ENCODE measurements at regions not wholly inside any gene's neighbourhood (a gene's known extent, or its start where the extent isn't known, plus 50 kb on each side); places are given as distances from the start of the nearest gene placed in this dataset.

DNA sequence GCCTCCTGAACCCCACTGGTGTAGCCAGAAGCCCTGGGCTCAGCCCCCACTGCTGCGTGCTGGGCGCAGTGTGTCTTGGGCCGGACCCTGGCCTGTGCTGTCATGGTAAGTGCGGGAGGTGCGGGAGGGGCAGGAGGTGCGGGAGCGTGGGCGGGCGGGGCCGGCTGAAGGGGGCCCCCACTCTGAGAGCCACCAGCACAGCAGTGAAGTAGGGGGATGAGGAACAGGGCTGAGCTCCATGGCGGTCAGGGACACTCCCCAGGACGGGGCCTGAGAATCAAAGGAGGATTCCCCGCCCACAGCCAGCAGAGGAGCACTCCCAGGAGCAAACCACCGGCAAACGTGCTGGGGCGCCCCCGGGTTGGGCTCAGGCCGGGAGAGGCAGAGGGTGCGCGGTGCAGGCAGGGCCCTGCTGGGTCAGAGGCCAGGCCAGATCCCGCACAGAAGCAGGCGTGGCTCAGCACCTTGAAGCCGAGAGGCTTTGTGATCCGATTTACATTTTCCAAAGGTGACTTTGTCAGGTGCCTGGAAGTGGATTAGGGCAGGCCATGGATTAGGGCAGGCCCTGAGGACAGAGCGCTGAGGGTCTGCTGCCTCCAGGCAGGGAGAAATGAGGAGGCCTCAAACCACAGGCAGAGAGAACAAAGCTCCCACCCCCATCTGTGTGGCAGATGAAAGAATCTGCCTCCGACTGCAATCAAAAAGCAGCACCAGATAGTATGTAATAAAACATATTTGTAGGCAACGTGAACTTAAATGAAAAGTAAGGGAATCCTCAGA lies 152.0 kb upstream of the RAB6C start:
- Histone ChIP-seq H3K79me2 (ENCODE audit: control insufficient read depth, insufficient read depth, low read length) (no peaks in the 10 kb centered on the region), H2AFZ (ENCODE audit: low read depth, low read length) (no peak overlapping the region), H3K9me3 (replicated peaks; ENCODE audit: control insufficient read depth, insufficient read depth, low read depth, low read length) (no peaks in the 10 kb centered on the region), H3K4me2 (ENCODE audit: insufficient read depth, low read length) (no peak overlapping the region), H3K4me1 (replicated peaks in 1 of 2; ENCODE audit: control insufficient read depth in 2 of 2, insufficient read depth in 2 of 2, low read length in 2 of 2) (peaks cover 0 to 2% of the 10 kb centered on the region in 2 experiments; a peak in 1 of 5 replicates), H3K9ac (ENCODE audit: insufficient read depth in 1 of 2, low read depth in 2 of 2, low read length in 2 of 2) (no peak overlapping the region; a peak in 1 of 4 replicates), H3K36me3 (ENCODE audit: control insufficient read depth, insufficient read depth, low read length) (no peaks in the 10 kb centered on the region), H3K4me3 (no peak overlapping the region), H4K20me1 (replicated peaks; ENCODE audit: control insufficient read depth, insufficient read depth, low read length) (no peaks in the 10 kb centered on the region), H3K27me3 (ENCODE audit: control insufficient read depth in 2 of 2, insufficient read depth in 2 of 2, low read length in 2 of 2) (peaks cover 3 to 21% of the 10 kb centered on the region in 2 experiments; a peak in 3 of 5 replicates), H3K9me1 (ENCODE audit: control insufficient read depth, insufficient read depth, low read length) (no peaks in the 10 kb centered on the region), H3K27ac (ENCODE audit: extremely low read depth, low read depth, low read length) (no peak overlapping the region)
- ATAC-seq (peak; percentile 93), DNase-seq (ENCODE audit: extremely low read depth in 1 of 4, low spot score in 3 of 4) (peak in 2 of 4 experiments; percentile 14 to 16), FAIRE-seq (no peak)
- ChIA-PET CTCF (ENCODE audit: low intra/inter-chr PET ratio) (no interaction called here), POLR2A (no interaction called here)
- intact Hi-C loops (cut with micrococcal nuclease): no loop called here
- in situ Hi-C loops (cut with MboI): no loop called here
- WGBS (ENCODE audit: insufficient coverage, low coverage, missing lambda C conversion rate): under 1% methylated on average over 17 of the region's 27 CpGs
- BruUV-seq (replicated peaks): no TSS peak
- no peak for TF ChIP-seq RBM17 (IDR thresholded peaks at IDR 0.05; ENCODE audit: borderline replicate concordance, low read depth, low read length)
- TF ChIP-seq ZNF224 (CRISPR knock-in tag; IDR thresholded peaks at IDR 0.05): no peak
- TF ChIP-seq MYC (IDR thresholded peaks at IDR 0.05; ENCODE audit: low read depth, low read length): no peak
- TF ChIP-seq MYC (CRISPR knock-in tag; IDR thresholded peaks at IDR 0.05; ENCODE audit: borderline replicate concordance, low read depth): no peak
- TF ChIP-seq, protein P1, sequence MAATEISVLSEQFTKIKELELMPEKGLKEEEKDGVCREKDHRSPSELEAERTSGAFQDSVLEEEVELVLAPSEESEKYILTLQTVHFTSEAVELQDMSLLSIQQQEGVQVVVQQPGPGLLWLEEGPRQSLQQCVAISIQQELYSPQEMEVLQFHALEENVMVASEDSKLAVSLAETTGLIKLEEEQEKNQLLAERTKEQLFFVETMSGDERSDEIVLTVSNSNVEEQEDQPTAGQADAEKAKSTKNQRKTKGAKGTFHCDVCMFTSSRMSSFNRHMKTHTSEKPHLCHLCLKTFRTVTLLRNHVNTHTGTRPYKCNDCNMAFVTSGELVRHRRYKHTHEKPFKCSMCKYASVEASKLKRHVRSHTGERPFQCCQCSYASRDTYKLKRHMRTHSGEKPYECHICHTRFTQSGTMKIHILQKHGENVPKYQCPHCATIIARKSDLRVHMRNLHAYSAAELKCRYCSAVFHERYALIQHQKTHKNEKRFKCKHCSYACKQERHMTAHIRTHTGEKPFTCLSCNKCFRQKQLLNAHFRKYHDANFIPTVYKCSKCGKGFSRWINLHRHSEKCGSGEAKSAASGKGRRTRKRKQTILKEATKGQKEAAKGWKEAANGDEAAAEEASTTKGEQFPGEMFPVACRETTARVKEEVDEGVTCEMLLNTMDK (IDR thresholded peaks at IDR 0.05; ENCODE audit: borderline replicate concordance, insufficient read depth, low read depth, low read length, poor library complexity, severe bottlenecking): peak; percentile 74
- TF ChIP-seq ARID2 (IDR thresholded peaks at IDR 0.05): no peak
- TF ChIP-seq ZNF444 (CRISPR knock-in tag; IDR thresholded peaks at IDR 0.05): no peak
- TF ChIP-seq, protein P2, sequence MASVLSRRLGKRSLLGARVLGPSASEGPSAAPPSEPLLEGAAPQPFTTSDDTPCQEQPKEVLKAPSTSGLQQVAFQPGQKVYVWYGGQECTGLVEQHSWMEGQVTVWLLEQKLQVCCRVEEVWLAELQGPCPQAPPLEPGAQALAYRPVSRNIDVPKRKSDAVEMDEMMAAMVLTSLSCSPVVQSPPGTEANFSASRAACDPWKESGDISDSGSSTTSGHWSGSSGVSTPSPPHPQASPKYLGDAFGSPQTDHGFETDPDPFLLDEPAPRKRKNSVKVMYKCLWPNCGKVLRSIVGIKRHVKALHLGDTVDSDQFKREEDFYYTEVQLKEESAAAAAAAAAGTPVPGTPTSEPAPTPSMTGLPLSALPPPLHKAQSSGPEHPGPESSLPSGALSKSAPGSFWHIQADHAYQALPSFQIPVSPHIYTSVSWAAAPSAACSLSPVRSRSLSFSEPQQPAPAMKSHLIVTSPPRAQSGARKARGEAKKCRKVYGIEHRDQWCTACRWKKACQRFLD (CRISPR knock-in tag; IDR thresholded peaks at IDR 0.05): no peak
- no peak for TF ChIP-seq ZNF134 (CRISPR knock-in tag; conservative IDR thresholded peaks at IDR 0.05)
- TF ChIP-seq ZNF263 (CRISPR knock-in tag; IDR thresholded peaks at IDR 0.05; ENCODE audit: borderline replicate concordance): peak; percentile 85
- no peak for TF ChIP-seq SNRNP70 (optimal IDR thresholded peaks at IDR 0.05; ENCODE audit: low read depth, low read length)
- TF ChIP-seq, protein P3, sequence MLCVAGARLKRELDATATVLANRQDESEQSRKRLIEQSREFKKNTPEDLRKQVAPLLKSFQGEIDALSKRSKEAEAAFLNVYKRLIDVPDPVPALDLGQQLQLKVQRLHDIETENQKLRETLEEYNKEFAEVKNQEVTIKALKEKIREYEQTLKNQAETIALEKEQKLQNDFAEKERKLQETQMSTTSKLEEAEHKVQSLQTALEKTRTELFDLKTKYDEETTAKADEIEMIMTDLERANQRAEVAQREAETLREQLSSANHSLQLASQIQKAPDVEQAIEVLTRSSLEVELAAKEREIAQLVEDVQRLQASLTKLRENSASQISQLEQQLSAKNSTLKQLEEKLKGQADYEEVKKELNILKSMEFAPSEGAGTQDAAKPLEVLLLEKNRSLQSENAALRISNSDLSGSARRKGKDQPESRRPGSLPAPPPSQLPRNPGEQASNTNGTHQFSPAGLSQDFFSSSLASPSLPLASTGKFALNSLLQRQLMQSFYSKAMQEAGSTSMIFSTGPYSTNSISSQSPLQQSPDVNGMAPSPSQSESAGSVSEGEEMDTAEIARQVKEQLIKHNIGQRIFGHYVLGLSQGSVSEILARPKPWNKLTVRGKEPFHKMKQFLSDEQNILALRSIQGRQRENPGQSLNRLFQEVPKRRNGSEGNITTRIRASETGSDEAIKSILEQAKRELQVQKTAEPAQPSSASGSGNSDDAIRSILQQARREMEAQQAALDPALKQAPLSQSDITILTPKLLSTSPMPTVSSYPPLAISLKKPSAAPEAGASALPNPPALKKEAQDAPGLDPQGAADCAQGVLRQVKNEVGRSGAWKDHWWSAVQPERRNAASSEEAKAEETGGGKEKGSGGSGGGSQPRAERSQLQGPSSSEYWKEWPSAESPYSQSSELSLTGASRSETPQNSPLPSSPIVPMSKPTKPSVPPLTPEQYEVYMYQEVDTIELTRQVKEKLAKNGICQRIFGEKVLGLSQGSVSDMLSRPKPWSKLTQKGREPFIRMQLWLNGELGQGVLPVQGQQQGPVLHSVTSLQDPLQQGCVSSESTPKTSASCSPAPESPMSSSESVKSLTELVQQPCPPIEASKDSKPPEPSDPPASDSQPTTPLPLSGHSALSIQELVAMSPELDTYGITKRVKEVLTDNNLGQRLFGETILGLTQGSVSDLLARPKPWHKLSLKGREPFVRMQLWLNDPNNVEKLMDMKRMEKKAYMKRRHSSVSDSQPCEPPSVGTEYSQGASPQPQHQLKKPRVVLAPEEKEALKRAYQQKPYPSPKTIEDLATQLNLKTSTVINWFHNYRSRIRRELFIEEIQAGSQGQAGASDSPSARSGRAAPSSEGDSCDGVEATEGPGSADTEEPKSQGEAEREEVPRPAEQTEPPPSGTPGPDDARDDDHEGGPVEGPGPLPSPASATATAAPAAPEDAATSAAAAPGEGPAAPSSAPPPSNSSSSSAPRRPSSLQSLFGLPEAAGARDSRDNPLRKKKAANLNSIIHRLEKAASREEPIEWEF (CRISPR knock-in tag; IDR thresholded peaks at IDR 0.05): no peak
- no peak for TF ChIP-seq ZNF146 (CRISPR knock-in tag; IDR thresholded peaks at IDR 0.05; ENCODE audit: unreplicated experiment)
- no peak for TF ChIP-seq DACH1 (IDR thresholded peaks at IDR 0.05; ENCODE audit: partially characterized antibody)
